Mucosa of gallbladder (tissue), 1 donor: ENCODE measurements at regions not wholly inside any gene's neighbourhood (a gene's known extent, or its start where the extent isn't known, plus 50 kb on each side); places are given as distances from the start of the nearest gene placed in this dataset.

ENCODE experiments used
- DNase-seq: peaks from one replicate; pipeline ENCODE4 v3.0.0-alpha.2; 2020; ENCODE audit warnings: low spot score
- donor health status: DM: no; HTN: no; CAD: no.

DNA sequence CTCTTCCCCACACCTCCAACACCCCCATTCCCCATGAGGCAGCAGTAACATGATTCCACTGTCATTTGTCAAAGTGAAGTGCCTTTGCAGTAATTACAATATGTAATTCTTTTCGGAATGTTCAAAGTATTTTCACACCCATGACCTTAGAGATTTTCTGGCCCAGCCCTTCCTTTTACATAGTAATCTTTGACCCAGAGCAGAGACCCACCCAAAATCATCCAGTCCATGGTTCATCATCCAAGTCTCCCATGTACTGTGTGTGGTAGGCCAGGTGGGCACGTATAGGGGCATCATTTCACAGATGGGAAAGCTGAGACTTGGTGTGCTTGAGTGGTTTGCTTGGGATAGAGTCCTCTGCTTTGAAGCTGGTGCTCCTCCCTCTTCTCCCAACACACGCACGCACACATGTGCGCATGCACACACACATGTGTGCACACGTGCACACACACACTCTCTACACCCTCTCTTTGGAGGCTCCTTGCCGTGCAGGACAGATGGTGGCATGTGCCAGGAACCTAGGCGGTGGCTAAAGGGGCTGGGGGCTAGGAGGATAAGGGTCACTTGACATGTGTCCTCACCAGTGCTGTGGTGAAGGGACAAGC lies 284.7 kb upstream of the ROPN1 start:
- DNase-seq = no peak

DNA sequence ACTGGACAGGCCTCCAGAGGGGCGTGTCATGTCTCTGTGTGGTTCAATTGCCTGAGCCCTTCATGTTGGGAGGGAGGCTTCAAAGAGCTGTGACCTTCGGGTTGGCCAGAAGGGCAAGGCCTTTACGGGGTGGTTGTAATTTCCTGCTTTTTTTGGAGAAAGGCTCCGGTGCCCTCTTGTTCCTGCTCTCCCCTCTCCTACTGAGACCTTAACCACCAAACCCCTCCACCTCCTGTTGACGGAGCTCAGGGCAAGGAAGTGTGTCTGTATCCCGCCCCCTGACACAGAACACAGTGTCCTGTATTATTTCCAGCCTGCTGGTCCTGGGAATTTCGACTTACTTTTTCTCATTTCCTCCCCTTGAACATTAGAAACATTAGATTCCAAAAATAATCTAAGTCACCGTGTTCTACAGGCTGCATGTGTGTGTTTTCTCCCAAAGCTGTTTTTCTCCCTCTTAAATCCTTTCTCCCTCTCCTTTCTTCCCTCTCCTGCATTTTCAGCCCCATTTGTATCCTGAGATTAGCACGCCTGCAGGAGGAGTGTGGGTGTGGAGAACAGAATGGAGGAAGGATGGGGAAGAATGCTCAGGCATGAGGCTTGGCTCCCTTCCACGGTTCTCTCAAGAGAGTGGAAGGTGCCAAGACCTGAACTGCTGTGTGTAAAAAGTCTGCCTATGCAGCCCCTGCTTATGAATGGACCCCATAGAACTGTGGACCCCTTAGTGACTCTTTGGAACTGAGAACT lies 285.4 kb upstream of the ROPN1 start:
- peak; percentile 33 for DNase-seq

DNA sequence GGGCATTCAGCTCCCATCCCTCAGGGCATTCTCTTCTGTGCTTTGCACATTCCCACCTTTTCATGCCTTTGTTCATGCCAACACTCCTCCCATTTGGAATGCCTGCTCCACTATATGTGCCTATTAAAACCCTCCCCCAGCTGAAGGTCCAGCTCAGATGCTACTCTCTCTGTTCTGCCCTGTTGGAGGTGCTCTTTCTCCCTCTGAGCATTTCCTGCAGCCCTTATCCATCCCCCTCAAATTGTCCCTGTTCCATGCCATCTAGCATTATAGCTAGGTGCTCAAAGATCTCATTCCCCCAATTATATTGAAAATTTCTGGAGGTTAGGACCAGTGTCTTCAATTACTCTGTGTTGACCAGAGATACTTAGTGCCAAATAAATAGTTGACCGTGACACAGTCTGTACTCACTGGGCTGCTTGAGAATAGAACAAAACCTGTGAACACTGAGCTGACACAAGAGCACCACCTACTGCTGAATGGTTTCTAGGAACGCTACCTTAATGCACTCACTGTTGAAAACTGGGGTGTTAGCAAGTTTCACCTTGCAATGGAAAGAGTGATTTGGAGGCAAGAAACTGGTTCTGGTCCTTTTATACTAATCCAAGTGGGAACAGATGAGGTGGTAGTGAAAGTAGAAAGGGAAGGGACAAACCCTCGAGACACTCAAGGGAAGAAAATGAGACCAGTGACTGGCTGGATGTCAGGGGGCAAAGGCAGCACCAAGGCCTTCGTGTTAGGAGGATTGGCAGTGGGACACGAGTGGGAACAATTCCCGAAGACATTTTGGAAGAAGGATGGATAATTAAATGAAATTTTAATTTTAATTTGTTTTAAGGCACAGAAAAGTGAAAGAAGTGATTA lies 289.8 kb upstream of the ROPN1 start:
- DNase-seq = peak; percentile 28

DNA sequence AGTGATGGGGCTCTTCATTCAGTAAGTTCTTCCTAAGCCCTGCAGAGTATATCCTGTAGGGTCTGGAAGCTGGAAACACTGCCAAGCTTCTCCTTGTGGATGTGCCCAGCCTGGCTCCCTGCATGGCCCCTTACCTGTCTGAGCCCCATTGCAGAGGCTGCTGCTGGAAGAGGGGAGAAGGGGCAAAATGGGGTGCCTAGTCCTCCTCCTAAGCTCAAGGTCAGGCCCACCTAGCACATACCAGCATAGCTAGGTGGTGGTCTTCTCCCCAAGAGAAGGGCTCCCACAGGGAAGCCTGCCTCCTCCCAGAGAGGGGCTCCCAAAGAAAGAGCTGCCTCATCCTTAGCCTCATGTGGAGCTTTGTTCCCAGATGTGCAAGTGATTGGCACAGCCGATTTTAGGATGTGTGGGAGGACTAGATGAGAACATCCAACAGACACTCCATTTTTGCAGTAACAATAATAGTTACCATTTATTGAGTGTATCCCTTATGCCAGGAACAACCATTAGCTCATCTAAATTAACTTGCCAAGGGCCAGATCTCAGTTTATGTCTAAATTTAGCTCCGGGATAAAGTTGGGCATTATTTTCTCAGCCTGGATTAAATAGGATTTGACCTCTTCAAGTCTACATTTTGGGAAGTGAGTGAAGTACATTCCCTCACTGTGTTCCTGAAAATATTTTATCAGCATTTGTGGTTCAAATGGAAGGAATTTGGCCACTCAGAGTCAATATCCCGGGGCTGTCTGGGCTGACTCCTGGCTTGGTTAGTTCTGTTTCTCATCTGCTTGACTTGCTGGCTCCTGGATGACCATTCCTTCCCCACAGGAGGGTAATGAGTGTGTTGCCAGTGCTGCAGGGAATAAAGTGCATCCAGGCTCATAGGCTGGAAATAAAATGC lies 291.1 kb upstream of the ROPN1 start:
- peak; percentile 54 for DNase-seq

DNA sequence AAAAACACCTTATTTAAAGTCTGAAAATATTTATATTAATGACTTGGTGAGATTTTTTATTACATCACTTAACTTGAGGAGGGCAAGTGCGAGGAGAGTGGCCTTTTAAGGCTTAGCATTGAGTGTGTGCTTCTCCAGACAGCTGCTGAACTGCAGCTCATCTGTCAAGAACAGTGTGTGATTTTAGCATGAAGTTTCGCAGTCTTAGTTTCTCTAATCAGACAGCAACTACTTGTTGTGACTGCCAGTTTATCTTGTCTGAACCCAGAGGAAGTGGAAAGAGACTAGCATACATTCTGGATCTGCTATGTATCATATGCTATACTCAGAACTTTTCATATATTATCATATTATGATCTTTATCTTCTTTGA lies 291.7 kb upstream of the ROPN1 start:
- no peak for DNase-seq

DNA sequence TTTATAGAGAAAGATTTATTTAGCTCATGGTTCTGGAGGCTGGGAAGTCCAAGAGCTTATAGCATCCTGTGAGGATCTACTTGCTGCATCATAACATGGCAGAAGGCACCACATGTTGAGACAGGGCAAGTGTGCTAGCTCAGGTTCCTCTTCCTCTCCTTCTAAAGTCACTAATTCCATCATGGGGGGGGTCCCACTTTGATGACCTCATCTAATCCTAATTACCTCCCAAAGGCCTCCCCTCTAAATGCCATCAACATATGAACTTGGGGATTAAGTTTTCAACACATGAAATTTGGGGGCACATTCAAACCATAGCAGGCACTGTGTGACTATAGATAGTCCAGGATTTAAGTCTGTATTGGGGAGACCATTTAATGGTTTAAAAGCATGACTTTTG lies 297.1 kb upstream of the ROPN1 start:
- DNase-seq = no peak

DNA sequence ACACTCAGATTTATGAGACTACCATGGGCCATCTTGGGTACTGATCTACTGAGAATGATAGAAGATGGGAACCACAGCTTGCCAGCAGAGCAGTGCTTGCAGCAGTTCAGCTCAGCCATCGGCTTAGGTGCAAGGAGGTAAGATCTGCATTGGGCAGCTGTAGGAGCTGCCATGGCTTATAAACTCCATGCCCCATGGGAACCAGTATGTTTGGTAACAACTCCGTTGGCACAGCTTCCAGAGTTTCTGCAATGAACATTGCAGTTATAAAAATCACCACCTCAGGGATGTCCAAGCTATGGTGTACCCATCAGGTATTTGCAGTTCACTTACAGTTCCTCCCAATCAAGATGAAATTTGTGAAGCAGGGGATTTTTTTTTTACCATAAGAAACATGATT lies 299.1 kb upstream of the ROPN1 start:
- no peak for DNase-seq

DNA sequence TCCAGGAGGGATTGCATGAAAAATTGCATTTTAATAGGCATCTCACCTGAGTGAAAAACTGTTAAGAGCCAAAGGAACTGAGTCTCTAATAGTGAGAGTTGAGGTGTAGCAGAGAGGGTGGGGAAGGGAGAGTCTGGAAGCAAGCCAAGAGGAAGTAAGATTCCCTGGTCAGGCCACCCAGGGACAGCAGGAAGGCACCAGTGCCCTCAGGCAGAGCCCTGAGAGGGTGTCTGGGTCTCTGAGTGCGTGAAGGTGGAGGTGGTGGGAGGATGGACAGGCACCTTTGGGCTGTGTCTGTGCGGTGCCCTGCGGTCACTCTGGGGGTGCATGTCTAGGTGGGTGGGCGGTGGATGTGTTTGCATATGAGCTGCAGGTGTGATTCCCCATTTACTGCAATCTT lies 300.4 kb upstream of the ROPN1 start:
- DNase-seq = peak; percentile 46

DNA sequence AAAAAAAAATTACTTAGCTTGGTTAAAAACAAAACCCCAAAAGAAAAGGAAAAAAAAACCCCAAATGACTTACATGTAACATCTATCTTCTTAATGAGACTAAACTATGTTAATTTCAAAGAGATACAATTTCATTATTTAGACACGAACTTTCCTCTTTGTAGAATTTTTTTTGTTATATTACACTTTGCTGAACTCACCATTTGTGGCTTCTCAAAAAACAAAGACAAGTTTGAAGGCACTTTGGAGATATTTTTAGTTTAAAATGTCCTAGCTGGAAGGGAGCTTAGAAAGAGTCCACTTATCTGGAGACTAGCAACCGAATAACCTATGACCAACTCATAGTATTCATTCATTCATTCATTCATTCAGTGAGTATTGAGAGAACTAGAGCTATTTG lies 301.7 kb upstream of the ROPN1 start:
- DNase-seq = no peak

DNA sequence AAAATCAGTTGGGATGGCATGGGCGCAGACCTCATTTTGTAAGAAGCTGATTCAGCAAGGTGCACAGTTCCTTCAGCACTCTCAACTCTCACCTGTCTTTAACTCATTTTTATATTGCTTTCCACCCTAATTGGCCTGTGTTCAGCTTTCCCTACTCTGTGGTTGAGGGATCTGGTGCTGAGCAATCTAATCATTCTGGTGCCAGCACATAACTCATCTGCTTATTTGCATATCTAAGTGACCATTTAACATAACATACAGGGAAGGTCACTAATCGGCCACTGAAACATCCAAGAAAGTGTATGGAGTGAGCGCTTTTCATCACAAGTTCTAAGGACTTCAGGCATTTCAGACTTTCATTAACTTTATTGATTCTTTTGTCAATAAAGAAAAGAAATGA lies 303.4 kb upstream of the ROPN1 start:
- no peak for DNase-seq

DNA sequence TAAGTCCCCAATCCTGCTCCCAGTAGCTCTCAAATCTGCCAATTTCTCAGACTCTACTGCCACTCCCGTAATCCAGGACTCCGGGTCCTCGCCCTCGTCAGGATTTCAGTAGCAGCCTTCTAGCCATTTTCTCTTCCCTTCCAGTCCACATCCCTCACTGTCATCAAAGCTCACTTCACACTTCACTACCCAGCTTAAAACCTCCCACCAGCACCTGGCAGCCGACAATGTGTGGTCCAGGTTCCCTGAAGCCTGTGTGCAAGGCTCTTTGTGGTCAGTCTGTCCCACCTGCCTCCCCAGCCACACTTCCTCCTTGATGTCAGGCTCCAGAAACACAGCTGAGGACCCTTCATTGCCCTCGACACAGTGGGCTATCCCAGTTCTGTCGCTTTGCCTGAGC lies 304.5 kb upstream of the ROPN1 start:
- DNase-seq = no peak

DNA sequence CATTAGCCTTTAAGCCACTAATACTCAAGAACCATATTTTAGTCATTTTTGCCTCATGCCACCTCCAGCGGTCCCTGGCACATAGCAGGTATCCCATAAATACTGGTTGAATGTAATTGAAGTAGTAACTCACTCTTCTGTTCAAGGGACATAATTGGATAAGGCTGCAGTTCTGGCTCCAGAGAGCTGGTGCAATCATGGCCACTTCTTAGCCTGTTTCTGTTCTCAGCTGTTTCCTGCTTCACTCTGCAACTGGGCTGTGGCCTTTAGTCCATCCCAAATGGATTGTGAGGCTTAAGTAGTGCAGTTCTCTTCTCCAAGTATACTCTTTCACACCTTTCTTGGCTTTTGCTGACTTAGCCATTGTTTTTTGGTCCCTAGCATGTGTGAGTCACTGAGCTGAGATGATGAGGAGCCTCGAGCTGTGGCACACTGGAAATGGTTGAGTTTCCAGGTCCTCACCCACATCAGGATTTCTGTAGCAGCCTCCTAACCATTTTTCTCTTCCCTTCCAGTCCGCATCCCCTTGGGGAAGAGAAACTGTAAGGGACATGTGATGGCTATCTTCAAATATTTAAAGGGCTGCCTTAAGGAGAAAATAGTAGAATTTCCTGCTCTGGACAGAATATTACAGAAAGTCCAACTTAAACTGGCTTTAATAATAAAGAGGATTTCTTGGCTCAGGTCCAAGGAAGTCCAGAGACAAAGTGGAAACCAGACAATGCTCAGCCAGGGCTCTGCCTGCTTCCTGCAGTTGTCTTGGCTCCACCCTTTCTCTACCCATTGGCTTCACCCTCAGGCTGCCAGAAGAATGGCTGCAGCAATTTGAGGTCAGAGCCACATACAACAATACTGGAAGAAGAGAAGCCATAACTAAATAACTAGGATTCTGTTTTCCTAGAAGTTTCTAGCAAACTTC lies 305.4 kb upstream of the ROPN1 start:
- peak; percentile 27 for DNase-seq

DNA sequence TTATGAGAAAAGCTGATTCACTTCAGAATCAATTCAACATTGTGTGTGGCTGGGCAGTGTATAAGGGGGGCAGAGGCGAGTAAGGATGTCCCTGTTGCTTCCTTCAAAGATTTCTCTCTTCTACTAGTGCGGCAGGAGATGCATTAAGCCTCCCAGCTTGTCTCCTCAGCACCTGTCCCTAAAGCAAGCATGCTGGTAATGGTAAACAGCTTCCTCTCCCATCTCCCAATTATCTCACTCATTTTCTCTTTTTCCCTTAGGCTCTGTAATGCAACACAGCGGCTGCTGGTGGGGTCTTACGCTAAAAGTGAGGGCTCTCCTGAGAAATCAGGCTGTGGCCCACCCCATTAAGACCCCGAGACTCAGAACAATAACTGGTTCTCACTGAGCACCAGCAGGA lies 306.4 kb upstream of the ROPN1 start:
- no peak for DNase-seq

DNA sequence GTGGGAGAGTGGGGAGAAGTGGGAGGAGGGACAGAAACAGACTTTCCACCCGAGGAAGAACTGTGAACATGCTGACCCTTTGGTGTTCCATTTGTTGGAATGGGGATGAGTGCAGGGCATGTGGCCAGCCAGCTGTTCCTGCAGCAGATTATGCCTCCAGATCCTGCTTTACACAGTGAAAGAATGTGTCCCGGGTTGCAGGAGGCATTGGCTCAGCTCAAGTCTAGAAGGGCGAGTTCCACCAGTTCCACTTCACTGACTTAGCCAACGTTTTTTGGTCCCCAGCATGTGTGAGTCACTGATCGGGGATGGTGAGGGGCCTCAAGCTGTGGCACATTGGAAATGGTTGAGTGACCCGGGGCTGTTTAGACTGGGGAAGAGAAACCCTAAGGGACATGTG lies 307.0 kb upstream of the ROPN1 start:
- no peak for DNase-seq

DNA sequence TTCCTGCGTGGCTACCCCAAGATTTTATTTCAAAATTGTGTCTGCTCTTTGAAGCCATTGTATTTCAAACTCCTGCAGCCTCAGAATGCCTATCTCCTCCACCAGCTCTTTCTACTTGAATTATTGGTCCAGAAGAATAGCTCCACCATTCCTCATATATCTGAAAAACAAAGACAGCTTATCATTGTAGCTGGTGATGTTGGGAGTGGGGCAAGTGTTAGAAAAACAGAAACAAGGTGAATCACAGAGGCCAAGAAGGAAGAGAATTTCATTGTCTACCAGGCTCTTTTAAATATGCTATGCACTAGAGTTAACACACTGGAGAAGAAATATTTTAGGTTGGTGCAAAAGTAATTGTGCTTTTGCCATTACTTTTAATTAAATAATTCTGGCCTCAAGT lies 307.9 kb upstream of the ROPN1 start:
- DNase-seq = no peak

DNA sequence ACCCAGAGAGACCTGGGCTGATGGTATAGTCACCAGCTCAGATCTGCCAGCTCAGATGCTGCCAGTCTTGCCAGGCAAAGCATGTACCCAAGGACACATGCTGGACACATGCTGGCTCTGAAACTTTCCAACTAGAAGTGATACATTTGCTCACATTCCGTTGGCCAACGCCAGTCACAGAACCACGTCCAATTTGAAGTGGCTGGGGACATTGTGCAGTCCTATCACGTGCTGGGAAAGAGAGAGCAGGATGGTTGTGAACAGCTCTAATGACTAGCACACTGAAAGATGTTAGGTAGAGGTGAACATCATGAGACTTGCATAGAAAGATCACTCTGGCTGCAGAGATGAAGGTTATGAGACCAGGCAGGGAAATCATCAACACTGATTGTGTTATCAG lies 308.5 kb upstream of the ROPN1 start:
- DNase-seq = no peak

DNA sequence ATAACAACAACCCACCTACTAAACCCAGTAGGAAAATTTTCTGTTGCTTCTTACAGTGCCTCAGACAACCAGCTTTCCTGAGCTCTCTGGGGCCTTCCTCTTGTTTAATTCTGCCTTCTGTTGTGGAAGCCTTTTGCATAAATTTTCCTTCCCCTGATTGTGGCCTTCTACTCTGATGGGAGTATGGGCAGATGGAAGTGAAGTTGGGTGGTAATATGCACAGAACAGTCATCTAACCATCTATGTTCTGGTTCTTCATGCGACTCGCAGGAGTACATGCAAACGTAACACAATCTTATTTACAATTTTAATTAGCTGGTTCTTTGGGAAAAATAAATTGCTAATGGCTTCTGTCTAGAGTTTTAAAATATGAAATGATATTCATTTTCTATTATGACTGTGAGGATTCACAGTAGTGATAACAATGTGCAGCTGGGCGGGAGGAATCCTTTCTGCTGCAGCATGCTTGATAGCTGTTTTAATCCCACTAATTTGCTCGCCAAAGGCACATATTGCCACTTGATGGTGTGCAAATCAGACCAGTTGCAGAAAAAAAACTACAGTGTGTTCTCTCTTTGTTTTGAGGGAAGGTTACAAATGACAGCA lies 311.5 kb upstream of the ROPN1 start:
- DNase-seq = no peak

DNA sequence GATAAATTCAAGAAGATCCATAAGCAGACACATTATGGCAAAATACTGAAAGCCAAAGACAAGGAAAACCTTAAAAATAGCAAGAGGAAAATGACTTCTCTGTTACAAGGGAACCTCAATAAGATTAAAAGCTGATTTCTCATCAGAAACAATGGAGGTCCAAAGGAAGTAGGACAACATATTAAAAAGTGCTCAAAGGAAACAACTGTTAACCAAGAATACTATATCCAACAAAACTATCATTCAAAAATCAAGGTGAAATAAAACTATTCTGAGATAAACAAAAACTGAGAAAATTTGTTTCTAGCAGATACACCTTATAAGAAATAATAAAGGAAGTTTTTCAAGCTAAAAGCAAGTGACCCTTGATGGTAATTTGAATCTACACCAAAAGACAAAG lies 314.7 kb upstream of the ROPN1 start:
- no peak for DNase-seq

DNA sequence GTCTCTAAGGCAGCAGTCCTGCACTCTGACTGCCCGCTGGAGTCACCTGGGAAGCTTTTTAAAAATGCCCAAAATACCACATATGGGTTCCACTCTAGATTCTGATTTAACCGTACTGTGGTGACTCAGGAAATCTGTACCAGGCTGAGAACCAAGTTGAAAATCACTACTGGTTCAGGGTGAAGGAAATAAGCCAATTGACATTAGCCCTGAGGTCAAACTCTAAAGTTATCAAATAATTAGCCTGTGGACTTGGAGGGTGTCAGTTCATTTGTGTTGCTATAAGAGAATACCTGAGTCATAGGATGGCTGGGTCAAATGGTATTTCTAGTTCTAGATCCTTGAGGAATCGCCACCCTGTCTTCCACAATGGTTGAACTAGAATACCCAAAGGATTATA lies 321.7 kb upstream of the ROPN1 start:
- DNase-seq = no peak

DNA sequence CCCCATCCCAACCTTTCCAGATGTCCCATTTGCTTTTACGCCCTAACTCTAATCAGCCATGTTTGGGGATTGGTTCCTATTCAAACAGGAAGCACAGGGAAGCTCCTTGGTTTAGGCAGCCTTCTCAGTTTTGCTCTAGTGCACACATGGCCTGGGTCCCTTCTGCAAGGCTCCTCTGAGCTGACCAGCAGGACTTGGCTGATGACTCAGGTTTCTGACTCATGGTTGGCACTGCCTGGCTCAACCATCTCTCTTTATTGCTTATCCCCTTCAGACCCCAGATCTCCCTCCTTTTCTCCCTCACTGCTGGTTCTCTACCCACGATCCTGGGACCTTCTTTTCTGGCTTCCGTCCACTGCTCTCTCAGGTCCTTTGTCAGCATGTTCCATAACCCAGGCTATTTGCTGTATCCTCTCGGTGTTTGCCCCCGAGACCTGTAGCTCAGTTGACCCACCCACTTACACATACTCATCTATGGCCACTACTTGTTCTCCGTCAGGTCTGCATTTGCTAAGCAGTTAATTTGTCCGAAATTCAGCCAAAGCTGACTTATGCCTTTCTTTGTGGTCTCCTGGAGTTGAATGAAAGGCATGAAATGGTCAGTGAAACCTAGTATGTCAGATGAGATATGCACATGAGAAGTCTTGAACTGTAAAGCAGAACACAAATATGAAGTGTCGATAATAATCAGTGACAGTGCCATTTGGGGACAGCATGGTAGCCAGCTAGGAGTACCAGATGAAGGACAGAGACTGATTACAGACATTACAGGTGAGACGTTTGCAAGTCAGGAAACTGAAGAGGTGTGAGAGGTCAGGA lies 323.5 kb upstream of the ROPN1 start:
- DNase-seq = no peak
